Fibroblast of pulmonary artery (primary cell): ENCODE measurements at regions not wholly inside any gene's neighbourhood (a gene's known extent, or its start where the extent isn't known, plus 50 kb on each side); places are given as distances from the start of the nearest gene placed in this dataset.

Experiments used
- DNase-seq: peaks from one replicate; pipeline ENCODE4 v3.0.0-alpha.2; 2010; ENCODE audit warnings: low read depth
- H3K4me3 ChIP-seq: replicated peaks from 2 replicates; pipeline ENCODE4 v1.5.1; 2011; ENCODE audit warnings: low read depth, mild to moderate bottlenecking, control low read depth, low read length, moderate library complexity
- TF ChIP-seq, protein P1 (sequence below): IDR thresholded peaks from 2 replicates; pipeline ENCODE4 v1.5.1; 2011; ENCODE audit warnings: mild to moderate bottlenecking, control low read depth, low read length, inconsistent platforms; ENCODE audit errors: missing control alignments

DNA sequence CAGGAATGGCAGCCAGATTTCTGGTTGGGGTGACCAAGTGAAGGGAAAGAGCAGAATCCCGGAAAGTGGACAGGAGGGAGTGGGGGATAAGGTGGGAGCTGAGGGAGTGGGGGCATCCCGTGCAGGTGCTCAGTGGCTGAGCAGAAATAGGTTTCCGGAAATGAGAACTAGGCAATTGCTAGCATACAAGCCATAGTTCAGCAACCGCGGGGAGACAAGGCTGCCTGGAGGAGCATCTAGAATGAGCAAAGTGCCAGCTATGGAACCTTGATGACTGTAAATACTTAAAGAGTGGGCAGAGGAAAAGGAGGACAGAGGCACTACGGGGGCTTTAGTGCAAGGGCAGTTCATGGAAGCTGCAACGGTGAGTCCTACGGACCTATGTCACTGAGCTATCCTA is 220.2 kb downstream of the BCL11A start:
- DNase-seq, result no peak
- no peak overlapping the region for H3K4me3 ChIP-seq
- TF ChIP-seq, protein P1, sequence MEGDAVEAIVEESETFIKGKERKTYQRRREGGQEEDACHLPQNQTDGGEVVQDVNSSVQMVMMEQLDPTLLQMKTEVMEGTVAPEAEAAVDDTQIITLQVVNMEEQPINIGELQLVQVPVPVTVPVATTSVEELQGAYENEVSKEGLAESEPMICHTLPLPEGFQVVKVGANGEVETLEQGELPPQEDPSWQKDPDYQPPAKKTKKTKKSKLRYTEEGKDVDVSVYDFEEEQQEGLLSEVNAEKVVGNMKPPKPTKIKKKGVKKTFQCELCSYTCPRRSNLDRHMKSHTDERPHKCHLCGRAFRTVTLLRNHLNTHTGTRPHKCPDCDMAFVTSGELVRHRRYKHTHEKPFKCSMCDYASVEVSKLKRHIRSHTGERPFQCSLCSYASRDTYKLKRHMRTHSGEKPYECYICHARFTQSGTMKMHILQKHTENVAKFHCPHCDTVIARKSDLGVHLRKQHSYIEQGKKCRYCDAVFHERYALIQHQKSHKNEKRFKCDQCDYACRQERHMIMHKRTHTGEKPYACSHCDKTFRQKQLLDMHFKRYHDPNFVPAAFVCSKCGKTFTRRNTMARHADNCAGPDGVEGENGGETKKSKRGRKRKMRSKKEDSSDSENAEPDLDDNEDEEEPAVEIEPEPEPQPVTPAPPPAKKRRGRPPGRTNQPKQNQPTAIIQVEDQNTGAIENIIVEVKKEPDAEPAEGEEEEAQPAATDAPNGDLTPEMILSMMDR, result no peak

DNA sequence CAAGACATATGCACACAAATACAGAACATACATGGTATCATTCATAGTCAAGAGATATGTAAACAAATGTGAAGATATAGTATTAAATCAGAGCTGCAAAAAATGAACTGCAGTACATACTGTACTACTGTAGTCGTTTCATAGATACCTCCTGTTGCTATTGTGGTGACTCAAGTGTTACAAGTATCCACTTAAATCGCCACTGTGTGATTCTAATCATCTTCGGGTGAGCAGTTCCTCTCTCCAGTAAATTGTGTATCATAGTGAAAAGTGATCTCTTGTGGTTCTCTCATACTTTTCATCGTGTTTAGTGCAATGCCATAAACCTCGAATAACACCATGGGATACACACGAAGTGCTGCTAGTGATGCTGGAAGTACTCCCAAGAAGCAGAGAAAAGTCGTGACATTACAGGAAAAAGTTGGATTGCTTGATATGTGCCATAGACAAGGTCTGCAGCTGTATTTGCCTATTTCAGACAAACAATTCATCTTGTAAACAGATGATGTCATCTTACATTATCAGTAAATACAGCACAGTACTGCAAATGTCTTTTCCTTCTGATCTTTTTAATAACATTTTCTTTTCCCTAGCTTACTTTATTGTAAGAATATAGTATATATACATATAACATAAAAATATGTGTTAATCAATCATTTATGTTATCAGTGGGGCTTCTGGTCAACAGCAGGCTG is 222.2 kb downstream of the BCL11A start:
- TF ChIP-seq, protein P1, result no peak
- no peak for DNase-seq
- H3K4me3 ChIP-seq, result no peak overlapping the region

DNA sequence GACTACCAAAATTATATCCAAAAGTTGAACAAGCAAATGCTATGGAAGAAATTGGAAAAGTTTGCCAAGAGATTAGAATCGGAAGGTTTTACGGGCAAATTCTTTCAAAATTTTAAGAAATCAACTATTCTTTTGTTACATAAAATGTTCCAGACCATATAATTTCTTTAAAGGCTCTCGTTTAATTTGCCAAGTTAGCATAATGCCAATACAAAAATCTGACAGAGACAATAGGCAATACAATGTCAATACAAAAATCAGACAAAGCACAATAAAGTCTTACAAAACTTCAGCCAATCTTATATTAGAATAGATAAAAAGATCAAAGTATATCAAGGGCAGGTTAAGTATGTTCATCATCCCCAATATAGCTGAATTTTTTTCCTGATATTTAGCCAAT is 224.2 kb downstream of the BCL11A start:
- TF ChIP-seq, protein P1, result no peak
- H3K4me3 ChIP-seq, result no peak overlapping the region
- DNase-seq, result no peak

DNA sequence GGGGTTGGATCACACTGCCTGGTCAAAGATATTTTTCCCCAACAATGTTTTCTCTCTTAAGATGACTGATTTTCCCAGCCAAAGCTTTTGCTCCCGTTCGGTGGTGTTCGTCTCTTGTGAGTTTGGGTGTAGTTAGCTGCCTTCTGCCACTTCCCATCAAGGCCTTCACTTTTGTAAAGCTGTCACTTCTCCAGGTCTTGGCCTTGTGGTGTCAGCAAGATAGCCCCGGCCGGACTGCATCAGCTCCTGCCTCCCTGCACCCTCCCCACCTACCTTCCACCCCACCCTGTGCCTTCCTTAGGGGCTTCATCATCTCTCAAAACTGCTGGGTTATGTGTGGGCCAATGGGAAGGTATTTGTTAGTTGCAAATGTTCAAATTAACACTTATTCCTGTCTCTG is 228.9 kb downstream of the BCL11A start:
- TF ChIP-seq, protein P1, result no peak
- DNase-seq, result no peak
- no peak overlapping the region for H3K4me3 ChIP-seq

DNA sequence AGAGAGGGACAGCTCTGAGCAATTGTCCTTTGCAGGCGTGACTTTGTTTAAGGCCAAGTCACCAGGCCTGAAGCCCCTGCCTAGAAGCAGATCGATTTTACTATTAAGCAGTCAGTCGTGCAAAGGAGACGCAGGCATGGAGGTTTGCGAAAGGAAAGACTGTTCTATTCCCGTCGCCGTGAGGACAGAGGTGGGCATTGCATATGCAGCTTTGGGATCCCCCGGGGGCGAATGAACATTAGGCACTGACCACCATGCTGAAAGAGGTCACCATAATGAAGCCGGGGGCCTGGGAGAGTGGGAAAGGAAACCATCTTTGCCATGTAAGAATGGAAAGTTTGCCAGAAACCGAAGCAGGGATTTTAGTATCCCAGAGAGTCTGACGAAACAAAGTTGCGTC is 231.6 kb downstream of the BCL11A start:
- no peak for DNase-seq
- no peak overlapping the region for H3K4me3 ChIP-seq
- TF ChIP-seq, protein P1, result no peak

DNA sequence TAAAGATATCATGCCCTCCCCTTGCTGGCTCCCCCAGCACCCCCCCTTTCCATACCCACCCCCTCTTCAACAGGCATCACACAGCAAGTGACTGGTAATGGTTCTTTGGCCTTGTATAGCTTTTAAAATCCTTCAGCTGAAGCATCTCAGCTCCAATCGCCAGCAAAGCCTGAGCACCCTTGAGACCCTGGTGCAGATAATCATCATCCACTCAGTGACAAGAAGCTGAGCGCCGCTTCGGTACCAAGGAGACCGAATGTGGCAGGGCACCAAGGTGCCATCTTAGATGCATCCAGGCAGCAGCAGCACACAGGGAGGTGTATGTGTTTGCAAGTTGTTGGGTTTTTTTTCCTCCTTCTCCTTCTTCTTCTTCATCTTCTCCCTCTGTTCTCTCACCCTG is 232.7 kb downstream of the BCL11A start:
- TF ChIP-seq, protein P1, result no peak
- H3K4me3 ChIP-seq, result no peak overlapping the region
- no peak for DNase-seq

DNA sequence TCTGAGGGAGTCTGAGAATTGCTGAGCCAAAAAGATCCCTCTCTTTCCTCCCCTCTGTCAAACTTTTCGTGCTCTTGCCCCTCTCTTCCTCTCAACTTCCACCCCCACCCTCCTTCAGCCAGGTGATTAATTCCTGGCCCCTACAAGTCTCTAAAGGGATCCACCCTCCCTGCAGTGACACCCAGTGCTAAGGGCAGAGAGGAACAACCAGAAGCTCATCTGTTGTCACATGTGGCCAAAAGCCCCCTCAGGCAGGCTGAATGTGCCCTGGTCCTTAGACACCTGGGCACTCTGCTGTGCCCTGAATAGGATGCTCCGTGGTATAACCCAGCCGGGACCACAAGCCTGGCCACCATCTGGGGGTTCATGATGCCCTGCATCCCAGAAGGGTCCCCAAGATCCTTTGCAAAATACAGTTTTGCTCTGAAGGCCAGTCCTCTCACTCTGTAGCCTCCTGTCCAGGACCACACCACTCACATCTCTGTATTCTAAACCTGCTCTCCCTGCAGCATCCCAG is 234.4 kb downstream of the BCL11A start:
- TF ChIP-seq, protein P1, result no peak
- H3K4me3 ChIP-seq, result no peak overlapping the region
- no peak for DNase-seq
